IgD-negative memory B cell (primary cell): ENCODE measurements at regions not wholly inside any gene's neighbourhood (a gene's known extent, or its start where the extent isn't known, plus 50 kb on each side); places are given as distances from the start of the nearest gene placed in this dataset.

ENCODE experiments used
- H3K27ac Mint-ChIP-seq, 3 donors: one replicate each; pipeline ENCODE4 v1.8.0; 2020 to 2022; ENCODE audit warnings: mild to moderate bottlenecking in 3 of 3, mixed read lengths in 3 of 3, moderate library complexity in 1 of 3
- H3K27me3 Mint-ChIP-seq: one replicate; pipeline ENCODE4 v1.8.0; 2021; ENCODE audit warnings: mixed read lengths
- H3K36me3 Mint-ChIP-seq: one replicate; pipeline ENCODE4 v1.8.0; 2020; ENCODE audit warnings: mild to moderate bottlenecking, mixed read lengths
- H3K4me1 Mint-ChIP-seq, 3 donors: one replicate each; pipeline ENCODE4 v1.8.0; 2020 to 2022; ENCODE audit warnings: mixed read lengths in 3 of 3, mild to moderate bottlenecking in 1 of 3
- H3K4me3 Mint-ChIP-seq, 4 donors: one replicate each; pipeline ENCODE4 v1.8.0; 2020 to 2022; ENCODE audit warnings: mild to moderate bottlenecking in 4 of 4, mixed read lengths in 4 of 4, moderate library complexity in 3 of 4
- H3K9me3 Mint-ChIP-seq, 3 donors: one replicate each; pipeline ENCODE4 v1.8.0; 2020 to 2021; ENCODE audit warnings: mixed read lengths in 3 of 3, mild to moderate bottlenecking in 1 of 3

GRCh38 chr1:99464738-99465137 is 181.2 kb upstream of the PALMD start:
- H3K4me1 Mint-ChIP-seq = no peaks in the 10 kb centered on the region
- H3K27me3 Mint-ChIP-seq = peaks cover 2% of the 10 kb centered on the region
- H3K9me3 Mint-ChIP-seq = no peaks in the 10 kb centered on the region
- H3K36me3 Mint-ChIP-seq = no peaks in the 10 kb centered on the region
- peak overlapping the region in 1 of 4 donors; percentile 31 for H3K4me3 Mint-ChIP-seq
- H3K27ac Mint-ChIP-seq = no peak overlapping the region

DNA sequence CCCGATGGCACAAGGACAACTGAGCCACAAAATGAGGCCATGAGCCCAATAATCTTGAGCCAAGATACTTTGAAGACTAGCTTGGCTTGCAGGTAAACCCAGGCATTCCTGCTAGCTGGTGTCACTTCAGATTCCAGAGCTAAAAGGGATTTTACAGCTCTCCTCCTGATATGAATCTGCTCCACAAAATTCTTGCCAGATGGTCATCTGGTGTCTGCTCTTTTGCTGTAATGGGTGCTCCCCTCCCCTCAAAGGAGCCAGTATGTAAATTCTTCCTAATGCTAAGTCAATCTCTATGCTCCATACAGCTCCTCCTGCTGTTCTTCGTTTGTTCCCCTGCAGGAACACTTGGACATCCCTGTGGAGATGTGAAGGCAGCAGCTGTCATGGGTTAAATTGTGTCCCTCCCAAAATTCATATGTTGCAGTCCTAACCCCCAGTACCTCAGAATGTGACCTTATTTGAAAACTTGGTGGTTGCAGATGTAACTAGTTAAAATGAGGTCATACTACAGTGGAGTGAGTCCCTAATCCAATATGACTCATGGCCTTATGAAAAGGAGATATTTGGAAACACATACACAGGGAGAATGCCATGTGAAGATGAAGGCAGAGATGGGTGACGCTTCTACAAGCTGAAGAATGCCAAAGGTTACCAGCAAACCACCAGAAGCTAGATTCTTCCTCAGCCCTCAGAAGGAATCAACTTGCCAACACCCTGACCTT is 180.6 kb upstream of the PALMD start:
- Mint-ChIP-seq H3K27me3 (peaks cover 2% of the 10 kb centered on the region), H3K4me1 (no peaks in the 10 kb centered on the region), H3K4me3 (no peak overlapping the region)

DNA sequence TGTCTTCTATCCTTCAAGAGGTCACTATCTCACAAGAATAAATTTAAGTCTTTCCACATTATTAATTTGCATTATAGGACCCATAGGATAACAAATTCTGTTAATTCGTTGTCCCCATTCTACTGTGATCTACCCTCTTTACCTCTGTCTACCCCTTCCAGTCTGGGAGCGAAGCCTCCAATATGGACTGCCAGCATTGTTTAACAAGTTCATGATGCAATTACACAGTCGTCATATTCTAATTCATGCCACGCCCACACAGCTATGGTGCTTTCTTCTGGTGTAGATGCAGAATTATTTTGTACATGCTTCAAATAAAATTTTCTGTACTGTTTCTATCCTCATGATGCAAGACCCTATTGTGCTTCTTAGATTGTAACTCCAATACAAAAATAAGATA is 178.3 kb upstream of the PALMD start:
- H3K9me3 Mint-ChIP-seq = no peaks in the 10 kb centered on the region
- H3K27me3 Mint-ChIP-seq = peaks cover 2% of the 10 kb centered on the region
- no peaks in the 10 kb centered on the region for H3K4me1 Mint-ChIP-seq
- H3K36me3 Mint-ChIP-seq = no peaks in the 10 kb centered on the region
- no peak overlapping the region for H3K4me3 Mint-ChIP-seq
- H3K27ac Mint-ChIP-seq = no peak overlapping the region

More for the DNA sequence above, 180.6 kb upstream of the PALMD start:
- no peaks in the 10 kb centered on the region for H3K9me3 Mint-ChIP-seq
- no peak overlapping the region for H3K27ac Mint-ChIP-seq
- H3K36me3 Mint-ChIP-seq = no peaks in the 10 kb centered on the region

DNA sequence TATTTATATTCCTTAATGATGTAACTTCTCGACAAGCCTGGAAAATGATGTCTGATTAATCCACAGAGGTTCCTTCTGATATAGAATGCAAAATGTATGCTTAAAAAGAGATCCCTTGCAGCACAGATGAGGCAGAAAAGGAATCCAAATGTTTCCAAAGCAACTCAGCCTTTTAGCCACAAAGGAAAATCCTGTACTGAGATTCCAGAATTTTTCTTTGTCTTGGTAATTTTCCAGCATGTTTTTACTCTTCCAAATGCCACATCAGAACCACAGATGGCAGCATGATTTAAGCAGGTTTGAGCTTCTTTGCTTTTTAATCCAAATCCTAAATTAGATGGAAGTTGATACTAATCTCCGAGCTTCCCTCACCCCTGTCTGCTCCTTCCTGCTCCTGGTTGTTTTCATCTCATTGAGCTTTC is 176.4 kb upstream of the PALMD start:
- no peak overlapping the region for H3K4me3 Mint-ChIP-seq

GRCh38 chr1:99472893-99473292 is 173.0 kb upstream of the PALMD start:
- Mint-ChIP-seq H3K27me3 (peaks cover 6% of the 10 kb centered on the region), H3K27ac (no peak overlapping the region), H3K4me3 (no peak overlapping the region), H3K36me3 (no peaks in the 10 kb centered on the region), H3K9me3 (no peaks in the 10 kb centered on the region), H3K4me1 (no peaks in the 10 kb centered on the region)

More for the DNA sequence above, 176.4 kb upstream of the PALMD start:
- Mint-ChIP-seq H3K9me3 (no peaks in the 10 kb centered on the region), H3K4me1 (no peaks in the 10 kb centered on the region), H3K27me3 (peaks cover 2% of the 10 kb centered on the region), H3K27ac (no peak overlapping the region), H3K36me3 (no peaks in the 10 kb centered on the region)

- Mint-ChIP-seq H3K4me1 (no peaks in the 10 kb centered on the region), H3K4me3 (no peak overlapping the region), H3K27me3 (peaks cover 6% of the 10 kb centered on the region), H3K9me3 (peaks cover 0 to 3% (median 2%) of the 10 kb centered on the region in 3 donors), H3K27ac (no peak overlapping the region), H3K36me3 (no peaks in the 10 kb centered on the region)
Measured at GRCh38 chr1:99474350-99474893, 171.5 kb upstream of the PALMD start.

- Mint-ChIP-seq H3K36me3 (no peaks in the 10 kb centered on the region), H3K27ac (no peak overlapping the region)
Measured at GRCh38 chr1:99476058-99476457, 169.9 kb upstream of the PALMD start.

DNA sequence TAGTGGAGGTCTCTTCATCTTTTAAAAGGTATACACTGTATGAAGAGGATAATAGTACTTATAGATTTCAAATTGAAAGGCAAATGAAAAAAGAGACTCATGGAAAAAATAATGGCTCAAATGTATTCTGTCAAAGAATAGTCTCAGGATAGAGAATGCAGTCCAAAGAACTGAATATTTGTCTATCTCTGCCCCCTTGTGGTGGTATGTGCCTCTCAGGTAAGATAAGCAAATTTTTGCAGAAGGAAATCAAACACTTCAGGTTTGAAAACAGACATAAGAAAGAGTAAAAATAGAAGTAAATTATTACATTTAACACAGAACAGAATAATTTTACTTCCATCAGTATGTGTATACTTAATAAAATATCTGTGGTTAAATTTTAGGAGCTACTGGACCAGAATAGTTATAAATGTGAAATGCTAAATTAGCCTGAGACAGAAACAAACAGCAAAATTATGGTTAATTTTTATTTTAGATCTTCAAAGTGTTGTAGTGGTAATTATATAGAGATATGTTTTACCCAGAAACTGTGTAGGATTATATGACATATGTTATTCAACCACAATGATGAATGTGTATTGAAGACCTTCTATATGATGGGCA is 164.4 kb upstream of the PALMD start:
- Mint-ChIP-seq H3K4me1 (no peaks in the 10 kb centered on the region), H3K9me3 (peaks cover 0 to 3% (median 2%) of the 10 kb centered on the region in 3 donors), H3K27me3 (peaks cover 5% of the 10 kb centered on the region), H3K4me3 (no peak overlapping the region), H3K27ac (no peak overlapping the region), H3K36me3 (no peaks in the 10 kb centered on the region)

More at GRCh38 chr1:99476058-99476457, 169.9 kb upstream of the PALMD start:
- Mint-ChIP-seq H3K4me3 (no peak overlapping the region), H3K4me1 (no peaks in the 10 kb centered on the region), H3K9me3 (peaks cover 0 to 3% (median 2%) of the 10 kb centered on the region in 3 donors), H3K27me3 (peaks cover 6% of the 10 kb centered on the region)

DNA sequence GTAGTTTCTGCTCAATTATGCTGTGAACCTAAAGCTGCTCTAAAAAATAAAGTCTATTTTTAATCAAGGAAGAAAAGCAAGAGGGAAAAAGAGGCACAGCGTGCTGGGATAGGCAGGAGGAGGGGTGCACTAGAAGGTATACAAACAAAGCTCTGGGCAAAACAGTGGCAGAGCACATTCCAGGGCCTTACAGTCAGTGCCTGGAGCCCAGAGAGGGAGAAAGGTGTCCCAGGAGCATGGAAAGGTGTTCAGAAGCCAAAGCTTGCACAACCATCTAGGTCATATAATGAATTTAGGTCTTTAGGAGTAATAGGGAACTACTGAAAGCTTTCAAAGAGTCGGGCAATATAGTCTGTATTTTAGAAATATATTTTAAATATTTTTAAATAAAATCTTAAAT is 163.6 kb upstream of the PALMD start:
- H3K9me3 Mint-ChIP-seq = peaks cover 0 to 3% (median 2%) of the 10 kb centered on the region in 3 donors
- no peak overlapping the region for H3K4me3 Mint-ChIP-seq
- H3K36me3 Mint-ChIP-seq = no peaks in the 10 kb centered on the region
- H3K27ac Mint-ChIP-seq = no peak overlapping the region
- H3K27me3 Mint-ChIP-seq = peaks cover 4% of the 10 kb centered on the region
- no peaks in the 10 kb centered on the region for H3K4me1 Mint-ChIP-seq

DNA sequence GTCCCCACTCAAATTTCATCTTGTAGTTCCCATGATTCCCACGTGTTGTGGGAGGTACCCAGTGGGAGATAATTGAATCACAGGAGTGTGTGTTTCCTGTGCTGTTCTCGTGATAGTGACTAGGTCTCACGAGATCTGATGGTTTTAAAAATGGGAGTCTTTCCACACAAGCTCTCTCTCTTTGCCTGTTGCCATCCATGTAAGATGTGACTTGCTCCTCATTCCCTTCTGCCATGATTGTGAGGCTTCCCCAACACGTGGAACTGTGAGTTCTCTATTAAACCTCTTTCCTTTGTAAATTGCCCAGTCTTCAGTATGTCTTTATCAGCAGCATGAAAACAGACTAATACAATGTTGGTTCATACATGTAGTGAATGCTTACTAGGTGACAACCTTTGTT is 163.2 kb upstream of the PALMD start:
- Mint-ChIP-seq H3K4me1 (no peaks in the 10 kb centered on the region), H3K27ac (no peak overlapping the region), H3K4me3 (no peak overlapping the region), H3K9me3 (peaks cover 0 to 3% (median 2%) of the 10 kb centered on the region in 3 donors), H3K27me3 (peaks cover 4% of the 10 kb centered on the region), H3K36me3 (no peaks in the 10 kb centered on the region)

DNA sequence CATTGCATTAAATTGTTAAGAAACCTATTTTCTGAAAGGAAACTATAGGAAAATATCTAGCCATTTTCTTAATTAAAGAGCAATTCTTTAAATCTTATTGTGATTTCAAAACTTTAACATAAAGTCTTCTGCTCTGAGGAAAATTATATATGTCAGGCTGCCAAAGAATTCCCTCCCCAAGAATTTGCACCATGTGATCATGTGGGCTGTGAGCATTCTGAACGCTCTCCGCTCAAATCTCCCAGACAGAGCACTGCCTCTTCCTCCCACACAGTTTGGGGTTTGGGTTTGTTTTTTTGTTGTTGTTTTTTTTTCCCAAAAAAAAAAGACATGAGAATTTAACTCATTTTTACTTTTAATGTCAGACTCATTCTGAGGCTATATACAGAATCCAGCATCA is 155.9 kb upstream of the PALMD start:
- Mint-ChIP-seq H3K4me3 (no peak overlapping the region), H3K27ac (no peak overlapping the region), H3K4me1 (no peaks in the 10 kb centered on the region), H3K36me3 (no peaks in the 10 kb centered on the region), H3K27me3 (peaks cover 1% of the 10 kb centered on the region), H3K9me3 (no peaks in the 10 kb centered on the region)

DNA sequence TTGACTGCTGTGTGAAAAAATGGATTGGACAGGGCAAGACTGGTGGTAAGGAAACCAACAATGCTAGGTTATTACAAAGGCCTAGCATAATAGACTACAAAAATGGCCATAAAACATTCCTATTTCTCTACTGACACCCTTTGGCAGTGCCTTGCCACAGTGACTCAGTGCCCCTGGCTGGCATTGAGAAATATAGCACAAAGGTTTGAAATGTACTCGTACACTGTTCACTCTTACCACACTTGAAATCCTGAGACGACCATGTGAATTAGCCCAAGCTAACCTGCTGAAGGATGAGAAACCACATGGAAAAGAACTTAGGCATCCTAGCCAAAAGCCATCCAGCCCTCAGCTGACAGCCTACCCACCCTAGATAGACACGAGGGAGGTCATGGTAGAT is 149.8 kb upstream of the PALMD start:
- Mint-ChIP-seq H3K27ac (no peak overlapping the region), H3K4me3 (no peak overlapping the region), H3K4me1 (no peaks in the 10 kb centered on the region)

DNA sequence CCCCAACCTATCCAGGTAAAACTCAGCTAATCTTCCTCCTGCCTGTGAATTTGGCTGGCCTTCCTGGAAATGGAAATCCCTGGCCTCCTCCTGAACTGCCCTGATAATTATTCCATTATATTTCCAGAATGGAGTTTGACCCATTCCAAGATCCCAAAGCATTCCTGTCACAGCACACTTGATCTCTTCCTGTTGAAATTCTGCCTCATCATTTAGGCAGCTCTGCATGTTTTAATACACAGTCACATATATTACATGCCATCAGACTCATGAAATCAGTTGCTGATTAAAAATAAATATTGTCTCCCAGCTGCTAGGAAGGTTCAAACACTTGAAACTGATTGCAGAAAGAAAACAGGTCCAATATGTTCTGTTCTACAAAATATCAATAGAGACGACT is 148.2 kb upstream of the PALMD start:
- Mint-ChIP-seq H3K4me3 (no peak overlapping the region), H3K27me3 (peaks cover 2% of the 10 kb centered on the region), H3K9me3 (no peaks in the 10 kb centered on the region), H3K36me3 (no peaks in the 10 kb centered on the region), H3K27ac (no peak overlapping the region), H3K4me1 (no peaks in the 10 kb centered on the region)

More for the DNA sequence above, 149.8 kb upstream of the PALMD start:
- Mint-ChIP-seq H3K9me3 (no peaks in the 10 kb centered on the region), H3K27me3 (no peaks in the 10 kb centered on the region), H3K36me3 (no peaks in the 10 kb centered on the region)

DNA sequence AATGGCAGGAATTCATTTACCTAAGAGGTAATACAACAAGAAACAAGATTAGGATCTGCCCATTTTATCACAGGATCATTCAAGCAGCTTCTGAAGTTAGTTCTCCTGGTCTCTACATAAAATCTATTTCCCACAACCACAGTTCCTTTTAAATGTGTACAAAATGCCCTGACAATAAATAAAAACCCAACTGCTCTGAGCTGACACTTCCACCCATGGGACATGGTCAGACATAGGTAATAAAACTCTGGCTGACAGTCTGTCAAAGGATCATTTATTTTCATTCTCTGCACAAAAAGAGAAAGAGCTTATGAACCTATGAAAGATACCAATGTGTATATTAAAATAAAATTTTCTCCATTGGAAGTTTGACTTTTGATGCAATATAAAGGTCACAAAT is 145.4 kb upstream of the PALMD start:
- Mint-ChIP-seq H3K27me3 (peaks cover 4% of the 10 kb centered on the region), H3K36me3 (no peaks in the 10 kb centered on the region), H3K4me1 (no peaks in the 10 kb centered on the region), H3K9me3 (peaks cover 0 to 3% (median 2%) of the 10 kb centered on the region in 3 donors), H3K4me3 (no peak overlapping the region), H3K27ac (no peak overlapping the region)

DNA sequence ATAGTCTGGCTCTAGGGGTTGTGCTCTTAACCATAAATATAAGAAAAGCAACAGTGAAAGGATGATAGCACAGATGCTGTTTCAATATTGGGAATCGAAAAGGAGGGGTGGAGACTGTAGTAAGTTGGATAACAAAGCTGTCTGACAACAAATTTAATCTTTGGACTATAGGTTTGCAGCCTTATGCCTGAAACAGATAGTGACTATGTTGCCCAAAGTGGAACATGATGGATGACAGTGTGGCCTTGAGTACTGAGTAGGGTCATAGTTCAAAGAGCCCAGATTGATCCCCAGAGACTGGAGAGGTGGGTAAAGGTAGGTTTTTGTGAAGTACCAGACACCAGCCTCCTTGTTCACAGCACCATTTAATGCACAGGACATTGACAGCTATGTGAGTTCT is 144.0 kb upstream of the PALMD start:
- Mint-ChIP-seq H3K27ac (no peak overlapping the region), H3K36me3 (no peaks in the 10 kb centered on the region), H3K9me3 (peaks cover 0 to 5% (median 2%) of the 10 kb centered on the region in 3 donors), H3K4me1 (peaks cover 0 to 1% (median 0%) of the 10 kb centered on the region in 3 donors), H3K4me3 (no peak overlapping the region), H3K27me3 (peaks cover 4% of the 10 kb centered on the region)

- no peak overlapping the region for H3K4me3 Mint-ChIP-seq
- H3K36me3 Mint-ChIP-seq = no peaks in the 10 kb centered on the region
- peaks cover 4% of the 10 kb centered on the region for H3K27me3 Mint-ChIP-seq
- peaks cover 0 to 1% (median 0%) of the 10 kb centered on the region in 3 donors for H3K4me1 Mint-ChIP-seq
- no peak overlapping the region for H3K27ac Mint-ChIP-seq
- H3K9me3 Mint-ChIP-seq = peaks cover 0 to 5% (median 4%) of the 10 kb centered on the region in 3 donors
Measured at GRCh38 chr1:99502400-99502799, 143.5 kb upstream of the PALMD start.
